HEK293T (cell line): ENCODE measurements at regions not wholly inside any gene's neighbourhood (a gene's known extent, or its start where the extent isn't known, plus 50 kb on each side); places are given as distances from the start of the nearest gene placed in this dataset.

Experiments
- CTCF ChIA-PET: fragments of 350-600 bp; formaldehyde crosslinking; extraction: SDS; loops from one replicate; lab custom pipeline; 2021; ENCODE audit warnings: antibody characterized with exemption, inconsistent platforms; lab: Yijun Ruan, JAX
- POLR2A ChIA-PET: fragments of 350-600 bp; formaldehyde crosslinking; extraction: SDS; loops from one replicate; lab custom pipeline; 2020; ENCODE audit warnings: antibody characterized with exemption, inconsistent platforms; lab: Yijun Ruan, JAX
- DNase-seq: peaks from one replicate; pipeline ENCODE4 v3.0.0; 2012; ENCODE audit warnings: mixed read lengths; ENCODE audit errors: extremely low spot score
- ARNT ChIP-seq: fragments of 450-650 bp; IDR thresholded peaks from 2 replicates; pipeline ENCODE4 v1.6.1; 2017; ENCODE audit warnings: mild to moderate bottlenecking
- BHLHE40 ChIP-seq: fragments of 450-650 bp; IDR thresholded peaks from 2 replicates; pipeline ENCODE4 v1.6.1; 2016; ENCODE audit warnings: mild to moderate bottlenecking, moderate library complexity, borderline replicate concordance
- CTBP1 ChIP-seq: fragments of 450-650 bp; IDR thresholded peaks from 2 replicates; pipeline ENCODE4 v1.6.1; 2016; ENCODE audit warnings: borderline replicate concordance
- ELF4 ChIP-seq: fragments of 450-650 bp; IDR thresholded peaks from 2 replicates; pipeline ENCODE4 v1.6.1; 2017; ENCODE audit warnings: antibody characterized with exemption
- FOXA1 ChIP-seq: fragments of 450-650 bp; IDR thresholded peaks from 2 replicates; pipeline ENCODE4 v1.6.1; 2016; ENCODE audit warnings: mild to moderate bottlenecking
- FOXK2 ChIP-seq: fragments of 450-650 bp; IDR thresholded peaks from 2 replicates; pipeline ENCODE4 v1.6.1; 2016; ENCODE audit warnings: mild to moderate bottlenecking
- HDGF ChIP-seq: fragments of 450-650 bp; IDR thresholded peaks from 2 replicates; pipeline ENCODE4 v1.6.1; 2017; ENCODE audit warnings: antibody characterized with exemption, borderline replicate concordance
- L3MBTL2 ChIP-seq: fragments of 450-650 bp; conservative IDR thresholded peaks from 2 replicates; pipeline ENCODE4 v1.6.1; 2016; ENCODE audit warnings: mild to moderate bottlenecking
- SP1 ChIP-seq: fragments of 450-650 bp; IDR thresholded peaks from 2 replicates; pipeline ENCODE4 v1.6.1; 2017
- SUZ12 ChIP-seq: fragments of 450-650 bp; IDR thresholded peaks from 2 replicates; pipeline ENCODE4 v1.6.1; 2016; ENCODE audit warnings: mild to moderate bottlenecking
- TARDBP ChIP-seq: fragments of 450-650 bp; IDR thresholded peaks from 2 replicates; pipeline ENCODE4 v1.6.1; 2016
- ZNF384 ChIP-seq: fragments of 450-650 bp; IDR thresholded peaks from 2 replicates; pipeline ENCODE4 v1.6.1; 2016

DNA sequence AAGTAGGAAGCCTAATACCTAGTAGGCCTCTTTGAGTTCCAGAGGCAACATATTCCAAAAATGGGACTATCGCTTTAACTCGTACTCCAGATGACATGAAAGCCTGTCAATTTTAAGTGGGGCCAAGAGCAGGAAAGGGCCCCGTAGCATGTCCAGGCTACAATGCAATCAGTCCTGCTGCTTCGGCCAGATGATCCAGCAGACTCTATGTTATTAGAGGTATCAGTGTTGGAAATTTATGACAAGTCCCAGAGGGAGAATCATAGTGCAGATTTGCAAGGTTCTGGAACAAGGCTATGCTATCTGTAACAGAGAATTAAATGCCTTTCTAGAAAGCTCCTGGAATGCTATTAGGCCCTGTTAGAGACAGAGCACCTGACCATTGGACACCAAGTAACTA, 56.7 kb upstream of the SRP9 start:
- ChIA-PET POLR2A (interaction anchor here (1.0 to 1.4 kb wide), 2 partner anchors 66 to 68 kb away, joined by 3 read pairs; partner anchors contain the start of gene ENAH), CTCF (interaction anchor here (1.0 kb wide), 1 partner anchor 10 kb away, joined by 4 read pairs; no protein-coding TSS in a partner anchor)
- DNase-seq = no peak
- TF ChIP-seq FOXA1 (no peak), L3MBTL2 (no peak), FOXK2 (no peak), CTBP1 (no peak), BHLHE40 (no peak), ARNT (no peak), ZNF384 (no peak), TARDBP (no peak), HDGF (no peak), SUZ12 (no peak)

DNA sequence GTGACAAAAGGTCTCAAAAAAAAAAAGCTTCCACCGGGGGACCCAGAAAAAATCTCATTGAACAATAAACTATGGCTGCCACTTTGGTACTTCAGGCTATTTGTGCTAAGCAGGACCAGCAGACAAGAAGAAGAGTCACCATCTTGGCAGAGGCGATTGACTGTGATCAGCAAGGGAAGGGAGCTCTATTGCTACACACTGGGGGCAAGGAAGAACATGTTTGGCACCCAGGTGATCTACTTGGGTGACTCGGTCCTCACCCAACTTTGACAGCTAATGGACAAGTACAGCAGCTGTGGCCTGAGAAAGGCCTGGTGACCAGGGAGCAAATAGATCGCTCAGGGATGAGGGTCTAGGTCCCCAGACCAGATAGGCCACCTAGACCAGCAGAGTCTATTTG, 53.4 kb upstream of the SRP9 start:
- POLR2A ChIA-PET = interaction anchor here (1.9 to 2.0 kb wide), 2 partner anchors 53 to 71 kb away, joined by 5 to 6 read pairs; partner anchors contain the start of genes ENAH and SRP9
- no peak for DNase-seq
- no peak for TF ChIP-seq ELF4
- TF ChIP-seq ARNT = no peak
- no peak for TF ChIP-seq L3MBTL2
- no peak for TF ChIP-seq SP1
- CTCF ChIA-PET = interaction anchor here (1.0 kb wide), 1 partner anchor 23 kb away, joined by 3 read pairs; no protein-coding TSS in a partner anchor
